NCI-H748 treated with DMSO at 0.1 percent for 48 hours (cell line): ENCODE measurements at regions not wholly inside any gene's neighbourhood (a gene's known extent, or its start where the extent isn't known, plus 50 kb on each side); places are given as distances from the start of the nearest gene placed in this dataset.
A peak's percentile ranks its signal among the peaks of the same experiment; 100 is the strongest.
"Not testable (repeated sequence)": the region's sequence is repeated elsewhere in the genome, so short reads cannot be mapped to it uniquely, and the experiment has no call there.

ENCODE experiments used
- DNase-seq: peaks from one replicate; lab custom pipeline; 2025; lab: John Stamatoyannopoulos, UW

GRCh38 chr10:113470372-113471240 is 82.2 kb upstream of the HABP2 start:
- no peak for DNase-seq

DNA sequence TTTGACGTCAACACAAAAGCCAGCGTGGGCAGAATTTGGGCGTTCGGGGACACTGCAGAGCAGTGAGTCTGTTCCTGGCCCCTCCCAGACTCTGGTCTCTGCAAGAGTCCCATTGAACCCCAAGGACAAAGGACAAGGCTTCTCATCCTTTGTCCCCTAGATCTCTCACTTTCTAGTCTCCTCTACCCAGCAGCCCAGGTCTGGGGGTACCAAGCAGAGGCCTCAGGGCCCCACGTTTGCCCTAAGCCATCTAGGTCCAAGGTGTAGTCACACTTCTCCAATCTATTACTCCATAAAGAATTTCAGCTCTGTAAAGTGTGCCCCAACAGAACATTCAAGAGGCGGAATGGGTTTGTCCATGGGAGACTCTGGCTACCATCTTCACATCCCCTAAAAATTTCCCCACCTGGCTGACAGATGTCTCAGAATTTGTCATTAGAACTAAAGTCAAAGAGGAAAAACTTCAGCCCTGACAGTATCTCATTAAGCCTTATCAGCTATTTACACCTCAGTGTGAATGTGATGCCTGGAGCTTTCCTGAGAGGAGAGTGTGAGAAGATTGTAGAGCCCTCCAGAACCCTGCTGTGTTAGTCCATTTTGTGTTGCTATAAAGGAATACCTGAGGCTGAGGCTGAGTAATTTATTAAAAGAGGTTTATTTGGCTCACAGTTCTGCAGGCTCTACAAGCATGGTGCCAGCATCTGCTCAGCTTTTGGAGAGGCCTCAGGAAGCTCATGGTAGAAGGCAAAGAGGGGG is 81.4 kb upstream of the HABP2 start:
- DNase-seq: no peak

GRCh38 chr10:113473011-113473410 is 79.8 kb upstream of the HABP2 start:
- DNase-seq: no peak

DNA sequence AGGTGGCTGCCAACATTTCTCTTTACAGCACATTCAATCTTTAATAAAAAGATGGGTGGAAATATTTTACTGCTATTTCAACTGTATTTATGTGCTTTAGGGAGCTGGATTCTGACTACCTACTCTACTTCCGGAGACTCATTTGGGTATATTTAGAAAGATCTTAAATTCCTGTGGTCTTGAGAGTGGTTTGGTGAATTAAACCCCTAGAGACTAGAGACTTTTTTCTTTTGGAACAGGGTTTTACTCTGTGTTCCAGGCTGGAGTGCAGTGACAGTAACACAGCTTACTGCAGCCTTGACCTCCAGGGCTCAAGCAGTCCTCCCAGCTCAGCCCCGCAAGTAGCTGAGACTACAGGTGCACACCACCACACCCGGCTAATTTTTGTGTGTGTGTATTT is 79.0 kb upstream of the HABP2 start:
- DNase-seq: no peak

DNA sequence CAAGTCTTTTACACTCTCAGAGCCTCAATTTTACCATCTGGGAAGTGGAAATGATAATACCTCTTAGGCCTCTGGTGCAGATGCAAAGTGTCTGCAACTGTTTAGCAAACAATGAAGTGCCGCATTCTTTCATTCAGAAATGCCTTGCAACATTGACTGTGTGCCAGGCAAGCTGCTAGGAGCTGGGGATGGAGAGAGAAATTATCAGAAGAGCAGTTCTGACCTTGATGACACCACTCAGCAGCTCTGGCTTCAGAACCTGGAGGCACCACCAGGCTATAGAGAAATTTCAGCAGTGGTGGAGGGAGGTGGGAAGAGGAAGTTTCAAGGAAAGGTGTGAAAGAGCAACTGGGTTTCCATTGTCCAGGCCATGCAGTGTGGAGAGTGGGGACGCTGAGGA is 78.1 kb upstream of the HABP2 start:
- DNase-seq: no peak

DNA sequence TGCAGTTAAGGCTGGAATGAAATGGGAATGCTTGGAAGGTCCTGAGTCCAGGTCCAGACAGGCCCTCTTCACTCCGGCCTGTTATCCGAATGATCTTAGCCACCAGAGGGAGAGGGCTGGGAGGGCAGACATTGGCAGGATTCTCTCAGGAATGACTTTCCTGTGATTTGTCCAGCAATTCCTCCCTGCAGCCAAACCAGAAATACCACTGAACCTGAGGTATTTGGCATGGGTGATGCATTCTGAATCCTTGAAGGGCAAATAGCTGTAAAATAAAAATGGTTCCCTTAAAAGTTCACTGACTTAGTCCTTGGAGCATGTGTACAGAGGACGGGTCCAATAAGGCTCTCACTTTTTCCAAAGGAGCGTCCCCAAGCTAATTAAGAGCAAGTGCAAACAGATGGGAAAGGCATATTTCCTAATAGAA is 77.5 kb upstream of the HABP2 start:
- no peak for DNase-seq

- no peak for DNase-seq
Measured at GRCh38 chr10:113476191-113476590, 76.7 kb upstream of the HABP2 start.

DNA sequence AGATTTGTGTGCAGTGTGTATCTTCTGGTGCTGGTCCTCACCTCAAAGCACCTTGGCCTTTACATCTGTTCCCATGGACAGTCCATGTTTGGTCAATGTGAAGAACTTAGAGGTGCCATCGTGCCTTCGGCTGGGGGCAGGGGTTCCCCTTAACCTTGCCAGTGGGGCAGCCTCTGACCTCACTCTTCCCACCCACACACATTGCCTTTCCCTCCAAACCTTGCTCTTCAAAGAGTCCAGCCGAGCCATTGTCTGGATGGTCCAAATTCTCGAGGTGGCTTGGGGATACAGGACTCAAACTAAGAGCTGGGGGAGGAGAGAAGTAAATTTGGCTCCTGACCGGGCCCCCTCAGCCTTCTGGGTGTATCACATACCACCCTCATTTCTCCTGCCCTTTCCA is 76.2 kb upstream of the HABP2 start:
- DNase-seq: no peak

DNA sequence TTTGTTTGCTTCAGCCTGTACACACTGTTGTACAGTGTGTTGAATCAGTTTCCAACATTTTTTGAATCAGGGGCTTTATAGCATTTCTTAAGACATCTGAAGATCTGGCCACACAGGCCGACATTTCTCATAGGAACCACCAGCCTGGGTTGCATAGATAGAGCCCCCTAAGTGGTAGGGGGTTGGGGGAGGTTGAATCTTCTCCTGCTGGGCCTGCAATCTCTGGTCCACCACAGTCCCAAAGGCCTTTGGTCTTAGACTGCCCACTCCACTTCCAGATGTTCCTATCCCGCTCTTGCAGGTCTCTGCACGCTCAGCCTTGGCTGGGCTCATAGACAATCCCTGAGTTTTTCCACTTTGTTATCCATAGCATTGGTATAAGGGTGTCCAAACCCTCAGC is 75.4 kb upstream of the HABP2 start:
- DNase-seq: no peak

DNA sequence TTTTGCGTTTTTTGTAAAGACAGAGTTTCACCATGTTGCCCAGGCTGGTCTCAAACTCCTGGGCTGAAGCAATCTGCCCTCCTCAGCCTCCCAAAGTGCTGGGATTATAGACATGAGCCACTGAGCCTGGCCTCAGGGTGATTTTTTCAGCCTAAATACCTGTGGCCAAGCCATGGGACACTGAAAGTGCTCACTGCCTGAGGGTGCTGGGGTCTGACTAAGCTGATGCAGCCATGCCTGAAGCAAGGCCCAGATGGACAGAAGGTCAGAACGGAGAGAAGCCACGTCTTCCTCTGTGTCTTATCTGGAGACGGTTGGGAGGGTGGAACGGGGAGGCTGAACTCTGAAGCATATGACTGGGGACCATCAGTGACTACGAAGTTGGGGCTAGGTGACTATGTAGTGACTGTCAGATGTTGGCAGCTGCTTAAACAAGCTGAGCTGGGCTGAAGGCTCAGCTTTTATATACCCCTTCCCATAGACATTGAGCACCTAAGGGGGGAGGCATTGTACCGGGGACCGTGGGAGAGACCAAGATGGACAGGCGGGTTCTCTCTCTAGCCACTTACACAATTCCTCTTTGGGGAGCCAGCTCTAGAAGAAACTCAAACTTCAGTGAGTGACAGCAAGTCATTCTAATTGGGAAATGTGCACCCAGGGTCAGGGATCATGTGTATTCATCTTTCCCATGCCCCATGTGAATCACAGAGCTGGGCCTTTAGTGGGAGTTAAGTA is 73.3 kb upstream of the HABP2 start:
- no peak for DNase-seq

DNA sequence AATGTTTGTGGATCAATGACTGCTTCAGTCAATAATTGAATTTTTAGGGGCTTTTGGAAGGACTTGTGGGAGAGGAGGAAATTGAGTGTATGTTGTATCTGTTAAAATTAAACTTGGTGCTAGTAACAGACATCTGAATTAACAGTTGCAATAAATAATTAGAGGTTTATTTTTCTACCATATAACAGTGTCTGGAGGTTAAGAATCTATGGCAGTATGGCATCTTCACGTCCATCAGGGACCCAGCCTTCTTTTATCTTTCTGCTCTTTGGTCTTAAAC is 72.8 kb upstream of the HABP2 start:
- DNase-seq: no peak

DNA sequence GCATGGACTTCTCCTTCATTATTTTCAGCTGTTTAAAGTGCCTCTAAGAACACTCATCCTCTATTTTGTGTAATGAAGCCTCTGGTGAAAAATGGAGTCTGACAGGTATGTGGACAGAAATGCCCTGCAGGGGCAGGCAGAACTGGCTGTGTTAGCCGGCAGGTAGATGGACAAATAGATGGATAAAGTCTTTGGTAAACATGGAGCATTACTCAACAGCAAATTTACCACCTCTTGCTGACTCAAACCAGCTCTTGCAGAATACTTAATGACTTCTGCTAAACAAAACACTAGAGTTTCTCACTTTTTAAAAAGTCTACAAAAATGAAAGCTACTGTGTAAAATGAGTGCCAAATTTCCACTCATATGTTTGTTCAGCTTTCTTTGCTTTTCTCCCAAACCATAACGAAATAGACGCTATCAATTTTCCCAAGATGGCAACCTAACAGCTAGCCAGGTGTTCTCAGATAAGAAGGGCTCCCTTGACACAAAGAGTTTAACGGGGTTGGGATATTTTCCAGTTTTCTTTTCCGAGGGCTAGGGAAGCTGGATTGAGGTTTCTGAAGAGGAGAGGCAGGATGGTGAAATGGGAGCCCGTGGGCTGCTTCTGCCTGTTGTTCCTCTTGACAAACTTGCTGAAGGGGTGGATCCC is 71.9 kb upstream of the HABP2 start:
- peak; percentile 7 for DNase-seq

GRCh38 chr10:113484487-113484886 is 68.4 kb upstream of the HABP2 start:
- DNase-seq: no peak

GRCh38 chr10:113485736-113486135 is 67.1 kb upstream of the HABP2 start:
- DNase-seq: no peak

DNA sequence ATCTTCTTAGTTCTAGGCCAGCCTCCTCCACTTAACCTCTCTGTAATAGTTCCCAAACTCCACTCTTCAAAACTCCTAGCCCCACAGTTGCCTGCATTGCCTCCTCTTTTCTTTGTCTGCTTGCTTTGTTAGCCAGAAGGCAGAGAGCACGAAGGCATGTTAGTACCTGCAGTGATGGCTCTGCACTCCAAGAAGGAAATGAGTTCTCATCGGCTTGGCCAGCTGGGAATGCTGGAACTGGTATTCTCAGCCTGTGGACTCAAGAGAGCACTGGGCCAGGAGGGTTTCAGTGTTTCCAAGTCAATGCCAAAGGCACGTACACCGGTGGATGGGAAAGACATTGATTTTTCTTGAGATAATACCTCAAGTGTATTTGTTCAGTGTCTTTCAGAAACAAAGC is 66.3 kb upstream of the HABP2 start:
- DNase-seq: no peak

GRCh38 chr10:113487154-113487553 is 65.7 kb upstream of the HABP2 start:
- no peak for DNase-seq

DNA sequence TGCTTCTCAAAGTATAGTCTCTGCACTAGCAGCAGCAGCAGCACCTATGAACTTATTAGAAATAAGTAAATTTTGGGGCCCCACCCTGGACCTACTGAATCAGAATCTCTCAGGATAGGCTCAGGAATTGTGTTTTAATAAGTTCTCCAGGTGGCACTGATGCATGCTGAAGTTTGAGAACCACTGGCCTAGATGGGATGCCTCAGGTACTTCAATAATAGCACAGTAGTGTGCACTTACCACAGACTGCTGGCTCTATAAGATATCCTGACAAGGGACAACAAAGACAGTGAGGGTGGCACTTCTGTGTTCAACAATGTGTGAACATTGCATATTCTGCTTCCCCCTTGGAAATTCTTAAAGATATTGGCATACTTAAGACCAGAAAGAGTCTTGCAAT is 64.7 kb upstream of the HABP2 start:
- DNase-seq: no peak

DNA sequence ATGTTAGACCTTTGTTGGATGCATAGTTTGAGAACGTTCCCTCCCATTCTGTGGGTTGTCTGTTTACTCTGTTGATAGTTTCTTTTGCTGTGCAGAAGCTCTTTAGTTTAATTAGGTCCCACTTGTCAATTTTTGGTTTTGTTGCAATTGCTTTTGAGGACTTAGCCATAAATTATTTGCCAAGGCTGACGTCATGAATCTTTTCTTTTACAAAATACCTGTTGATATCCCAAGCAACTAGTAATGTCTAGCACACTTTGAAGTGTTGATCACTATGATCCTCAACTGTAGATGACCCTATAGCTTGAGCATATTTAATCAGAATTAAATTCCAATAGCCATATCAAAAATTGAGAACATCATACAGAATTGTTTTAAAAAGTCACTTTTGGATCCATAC is 63.3 kb upstream of the HABP2 start:
- DNase-seq: not testable (repeated sequence)

DNA sequence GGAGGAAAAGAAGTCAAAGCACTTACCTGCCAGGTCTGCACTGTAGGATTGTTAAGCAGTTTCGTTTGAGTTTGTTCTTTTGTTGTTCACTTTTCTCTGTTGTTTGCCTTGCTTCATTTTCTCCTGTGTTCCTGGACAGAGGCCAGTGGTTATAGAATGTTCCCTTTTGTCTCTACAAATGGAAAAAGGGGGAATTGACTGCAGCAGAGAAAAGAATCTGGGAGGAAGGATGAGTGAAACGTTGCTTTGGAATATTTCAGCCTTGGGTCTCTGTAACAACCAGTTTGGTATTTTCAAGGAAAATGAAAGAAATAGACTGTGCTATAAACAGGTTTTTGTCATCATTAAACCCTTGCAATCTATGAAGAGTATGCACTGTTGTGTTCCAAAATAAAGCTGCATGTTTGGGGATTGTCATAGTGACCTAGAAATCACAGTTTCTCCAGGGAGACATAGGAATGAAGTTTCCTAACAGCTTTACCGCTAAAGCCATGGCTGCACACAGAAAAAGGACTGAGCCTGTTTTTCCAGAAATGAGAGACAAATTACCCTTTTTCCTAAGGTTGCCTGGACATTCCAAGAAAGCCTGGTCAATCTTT is 60.8 kb upstream of the HABP2 start:
- DNase-seq: no peak

GRCh38 chr10:113493195-113493594 is 59.7 kb upstream of the HABP2 start:
- no peak for DNase-seq

GRCh38 chr10:113493882-113494301 is 59.0 kb upstream of the HABP2 start:
- no peak for DNase-seq

DNA sequence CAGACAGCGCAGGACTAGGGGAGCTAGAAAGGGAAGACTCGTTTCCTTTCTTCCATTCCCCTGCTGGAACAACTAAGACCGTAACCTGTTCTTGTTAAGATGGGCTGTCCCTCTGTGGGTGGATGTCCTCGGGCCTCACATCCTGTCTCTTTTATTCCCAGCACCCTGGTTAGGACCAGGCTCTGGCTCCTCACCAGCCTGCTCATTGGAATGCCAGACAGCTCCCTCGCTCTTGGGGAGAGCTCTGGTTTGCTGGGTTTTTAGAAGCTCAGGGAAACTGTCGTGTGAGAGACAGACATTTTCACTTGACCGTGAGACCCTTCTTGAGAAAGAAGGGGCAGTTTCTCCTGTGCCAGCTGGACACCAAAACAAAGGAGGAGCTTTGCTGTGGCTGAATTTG is 58.1 kb upstream of the HABP2 start:
- DNase-seq: no peak
